ENCODE measurements at regions not wholly inside any gene's neighbourhood (a gene's known extent, or its start where the extent isn't known, plus 50 kb on each side); places are given as distances from the start of the nearest gene placed in this dataset.

DNA sequence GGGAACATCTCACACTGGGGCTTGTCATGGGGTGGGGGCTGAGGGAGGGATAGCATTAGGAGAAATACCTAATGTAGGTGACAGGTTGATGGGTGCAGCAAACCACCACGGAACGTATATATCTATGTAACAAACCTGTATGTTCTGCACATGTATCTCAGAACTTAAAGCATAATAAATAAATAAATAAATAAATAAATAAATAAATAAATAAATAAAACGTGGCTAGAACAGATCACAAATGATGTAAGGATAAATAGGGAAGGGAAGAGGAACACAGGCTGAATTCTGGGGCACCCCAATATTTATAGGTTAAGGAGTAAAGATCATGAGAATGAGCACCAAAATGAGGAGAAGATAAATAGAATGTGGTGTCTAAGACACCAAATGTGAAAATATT, 592.2 kb downstream of the AMY1C start:
- TF ChIP-seq, protein P1, sequence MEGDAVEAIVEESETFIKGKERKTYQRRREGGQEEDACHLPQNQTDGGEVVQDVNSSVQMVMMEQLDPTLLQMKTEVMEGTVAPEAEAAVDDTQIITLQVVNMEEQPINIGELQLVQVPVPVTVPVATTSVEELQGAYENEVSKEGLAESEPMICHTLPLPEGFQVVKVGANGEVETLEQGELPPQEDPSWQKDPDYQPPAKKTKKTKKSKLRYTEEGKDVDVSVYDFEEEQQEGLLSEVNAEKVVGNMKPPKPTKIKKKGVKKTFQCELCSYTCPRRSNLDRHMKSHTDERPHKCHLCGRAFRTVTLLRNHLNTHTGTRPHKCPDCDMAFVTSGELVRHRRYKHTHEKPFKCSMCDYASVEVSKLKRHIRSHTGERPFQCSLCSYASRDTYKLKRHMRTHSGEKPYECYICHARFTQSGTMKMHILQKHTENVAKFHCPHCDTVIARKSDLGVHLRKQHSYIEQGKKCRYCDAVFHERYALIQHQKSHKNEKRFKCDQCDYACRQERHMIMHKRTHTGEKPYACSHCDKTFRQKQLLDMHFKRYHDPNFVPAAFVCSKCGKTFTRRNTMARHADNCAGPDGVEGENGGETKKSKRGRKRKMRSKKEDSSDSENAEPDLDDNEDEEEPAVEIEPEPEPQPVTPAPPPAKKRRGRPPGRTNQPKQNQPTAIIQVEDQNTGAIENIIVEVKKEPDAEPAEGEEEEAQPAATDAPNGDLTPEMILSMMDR (conservative IDR thresholded peaks at IDR 0.05) = no peak
- Histone ChIP-seq H3K79me2 (ENCODE audit: insufficient read depth, low read length) (no peaks in the 10 kb centered on the region), H3K56ac (ENCODE audit: insufficient read length, low read depth, low read length) (no peak overlapping the region), H3K9ac (ENCODE audit: extremely low read depth, insufficient read length, low read length) (no peak overlapping the region), H3K18ac (ENCODE audit: insufficient read length, low read depth, low read length) (no peak overlapping the region), H3K9me3 (ENCODE audit: control insufficient read depth, low read depth, low read length) (no peaks in the 10 kb centered on the region), H2BK12ac (ENCODE audit: insufficient read length, low read depth, low read length) (no peak overlapping the region), H2AK5ac (ENCODE audit: insufficient read length, low read length) (no peak overlapping the region), H3K27ac (ENCODE audit: insufficient read length, low read depth, low read length) (no peak overlapping the region), H2BK120ac (ENCODE audit: low read depth, low read length, poor library complexity, severe bottlenecking) (no peak overlapping the region), H3K4me1 (ENCODE audit: insufficient read depth, low read length) (no peaks in the 10 kb centered on the region), H3T11ph (ENCODE audit: low read length) (no peak overlapping the region), H3K4me2 (ENCODE audit: insufficient read depth, insufficient read length, low read length) (no peak overlapping the region), H3K23me2 (ENCODE audit: insufficient read length, low read depth, low read length, poor library complexity, severe bottlenecking) (no peaks in the 10 kb centered on the region), H4K20me1 (ENCODE audit: control insufficient read depth, insufficient read depth, insufficient read length) (no peaks in the 10 kb centered on the region), H2BK5ac (ENCODE audit: insufficient read length, low read length) (no peak overlapping the region), H3K79me1 (ENCODE audit: insufficient read depth, low read depth, low read length, poor library complexity, severe bottlenecking) (no peaks in the 10 kb centered on the region), H2BK20ac (ENCODE audit: low read depth, low read length, poor library complexity, severe bottlenecking) (no peak overlapping the region), H3K27me3 (ENCODE audit: insufficient read depth, low read length) (no peaks in the 10 kb centered on the region), H4K5ac (ENCODE audit: insufficient read length, low read depth, low read length) (no peak overlapping the region), H2BK15ac (ENCODE audit: low read depth, low read length) (no peak overlapping the region), H4K91ac (ENCODE audit: insufficient read length, low read depth, low read length) (no peak overlapping the region), H3K14ac (ENCODE audit: insufficient read depth, low read length) (no peak overlapping the region), H3K23ac (ENCODE audit: insufficient read length, low read depth, low read length) (no peak overlapping the region), H2AFZ (ENCODE audit: low read length) (no peak overlapping the region), H3K4ac (ENCODE audit: low read depth, low read length) (no peak overlapping the region), H4K8ac (replicated peaks; ENCODE audit: insufficient read length, low read depth, low read length) (no peak overlapping the region)
- Mint-ChIP-seq H3K27ac (no peak overlapping the region), H3K9me3 (peaks cover 2 to 37% of the 10 kb centered on the region in 2 experiments; a peak in 4 of 5 replicates), H3K36me3 (ENCODE audit: insufficient read depth in 1 of 3, low read depth in 3 of 3) (peaks cover 0 to 2% (median 0%) of the 10 kb centered on the region in 3 experiments; a peak in 1 of 7 replicates), H3K4me3 (no peak overlapping the region), H3K4me1 (no peaks in the 10 kb centered on the region), H3K27me3 (ENCODE audit: low read depth) (no peaks in the 10 kb centered on the region; the same call in 1 of the 2 replicates)
- WGBS (ENCODE audit: extremely low coverage, insufficient read length, low lambda C conversion rate) = no CpG with 5 or more reads among the region's 3 CpGs
- no peak for DNase-seq

All from H9 (cell line).